GM20000 (cell line): ENCODE measurements at regions not wholly inside any gene's neighbourhood (a gene's known extent, or its start where the extent isn't known, plus 50 kb on each side); places are given as distances from the start of the nearest gene placed in this dataset.
"Not testable (repeated sequence)": the region's sequence is repeated elsewhere in the genome, so short reads cannot be mapped to it uniquely, and the experiment has no call there.

Experiments
- DNase-seq: peaks from one replicate; pipeline ENCODE4 v3.0.0; 2012; ENCODE audit warnings: low spot score
- TF ChIP-seq, protein P1 (sequence below): IDR thresholded peaks from 2 replicates; pipeline ENCODE4 v1.5.1; 2012; ENCODE audit warnings: mild to moderate bottlenecking, control low read depth; ENCODE audit errors: extremely low read depth, missing control alignments

DNA sequence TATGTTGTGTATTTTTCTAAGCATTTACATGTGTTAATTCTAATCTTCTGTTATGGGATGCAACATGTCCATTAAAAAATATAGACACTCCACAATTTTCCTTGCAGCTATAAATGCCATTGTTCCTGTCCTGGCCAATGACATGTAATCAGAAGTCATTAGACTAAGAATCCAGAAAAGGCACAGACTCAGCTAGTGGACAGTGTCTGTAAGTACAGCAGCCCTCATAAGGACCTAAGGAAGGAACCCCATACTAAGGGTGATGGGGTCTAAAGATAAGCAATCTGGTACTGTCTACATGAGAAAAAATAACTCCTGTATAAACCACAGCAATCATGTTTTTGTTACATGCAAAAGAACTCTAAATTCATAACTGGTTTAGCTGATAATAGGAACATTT is 115.9 kb downstream of the GPR85 start:
- TF ChIP-seq, protein P1, sequence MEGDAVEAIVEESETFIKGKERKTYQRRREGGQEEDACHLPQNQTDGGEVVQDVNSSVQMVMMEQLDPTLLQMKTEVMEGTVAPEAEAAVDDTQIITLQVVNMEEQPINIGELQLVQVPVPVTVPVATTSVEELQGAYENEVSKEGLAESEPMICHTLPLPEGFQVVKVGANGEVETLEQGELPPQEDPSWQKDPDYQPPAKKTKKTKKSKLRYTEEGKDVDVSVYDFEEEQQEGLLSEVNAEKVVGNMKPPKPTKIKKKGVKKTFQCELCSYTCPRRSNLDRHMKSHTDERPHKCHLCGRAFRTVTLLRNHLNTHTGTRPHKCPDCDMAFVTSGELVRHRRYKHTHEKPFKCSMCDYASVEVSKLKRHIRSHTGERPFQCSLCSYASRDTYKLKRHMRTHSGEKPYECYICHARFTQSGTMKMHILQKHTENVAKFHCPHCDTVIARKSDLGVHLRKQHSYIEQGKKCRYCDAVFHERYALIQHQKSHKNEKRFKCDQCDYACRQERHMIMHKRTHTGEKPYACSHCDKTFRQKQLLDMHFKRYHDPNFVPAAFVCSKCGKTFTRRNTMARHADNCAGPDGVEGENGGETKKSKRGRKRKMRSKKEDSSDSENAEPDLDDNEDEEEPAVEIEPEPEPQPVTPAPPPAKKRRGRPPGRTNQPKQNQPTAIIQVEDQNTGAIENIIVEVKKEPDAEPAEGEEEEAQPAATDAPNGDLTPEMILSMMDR, result no peak
- no peak for DNase-seq

DNA sequence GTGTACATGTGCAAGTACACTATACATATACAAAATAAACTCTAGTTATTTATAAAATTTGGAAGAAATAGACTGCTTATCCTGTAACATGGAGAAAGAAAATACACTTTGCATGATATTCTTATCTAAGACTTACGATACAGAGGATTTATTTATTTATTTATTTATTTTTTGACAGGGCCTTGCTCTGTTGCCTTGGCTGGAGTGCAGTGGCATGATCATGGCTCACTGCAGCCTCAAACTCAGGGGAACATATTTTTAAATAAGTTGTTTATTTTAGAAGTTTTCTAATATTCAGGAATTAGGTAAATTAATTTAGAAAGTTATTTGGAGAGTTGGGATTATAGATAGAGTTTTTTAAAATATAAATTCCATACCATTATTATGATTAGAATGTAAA is 116.7 kb downstream of the GPR85 start:
- no peak for DNase-seq
- TF ChIP-seq, protein P1, result no peak

DNA sequence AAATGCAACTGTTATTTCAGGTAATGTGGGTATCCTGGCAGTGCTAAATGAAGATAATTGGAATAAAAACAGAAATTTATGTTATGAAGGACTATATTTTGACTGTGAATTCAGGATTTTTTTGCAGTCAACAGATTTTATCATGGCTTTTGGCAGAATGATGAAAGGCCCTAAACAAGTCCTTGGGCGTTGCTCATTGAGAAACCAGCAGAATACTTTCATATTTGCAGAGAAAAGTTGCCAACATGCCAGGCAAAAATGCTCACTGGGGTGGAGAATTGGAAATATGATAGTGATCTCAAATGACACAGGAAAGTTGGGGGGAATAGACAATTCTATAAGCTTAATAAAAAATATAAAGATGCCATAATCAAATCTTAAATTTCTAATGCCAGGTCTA is 121.1 kb downstream of the GPR85 start:
- no peak for DNase-seq
- TF ChIP-seq, protein P1, result no peak

DNA sequence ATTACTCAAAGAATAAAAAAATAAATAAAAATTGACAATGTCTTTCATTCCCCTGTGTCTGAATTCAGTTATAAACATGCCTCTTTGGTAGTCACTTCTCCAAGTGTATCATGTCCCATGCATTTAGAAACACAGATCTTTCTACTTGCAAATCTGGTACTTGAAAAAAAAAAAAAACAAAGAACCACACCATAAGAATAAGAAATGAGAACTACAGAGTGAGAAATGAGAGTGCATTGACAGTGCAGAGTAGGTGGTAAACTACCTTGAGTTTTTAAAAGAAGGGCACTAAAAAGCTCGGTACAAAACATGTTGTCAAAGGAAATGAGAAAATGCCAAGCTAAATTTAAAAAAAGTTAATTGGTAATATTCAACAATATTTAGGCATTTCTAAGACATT is 123.0 kb downstream of the GPR85 start:
- DNase-seq, result no peak
- TF ChIP-seq, protein P1, result no peak

DNA sequence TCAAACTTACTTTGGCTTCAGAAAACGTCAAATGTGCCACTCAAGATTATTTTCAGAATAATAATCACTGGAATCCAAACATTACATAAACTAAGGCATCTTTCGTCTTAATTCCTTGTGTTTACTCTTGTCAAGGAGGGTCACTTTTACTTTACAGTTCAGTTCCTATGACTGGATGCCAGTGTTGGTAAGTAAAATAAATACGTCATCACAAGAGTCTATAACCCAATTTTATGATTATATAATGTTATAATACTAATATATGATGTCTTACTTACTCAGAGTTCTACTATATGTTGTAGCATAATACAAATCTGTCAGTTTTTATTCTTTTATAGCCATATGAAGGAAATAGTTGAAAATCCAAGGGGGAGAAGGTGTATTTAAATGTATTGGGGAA is 123.8 kb downstream of the GPR85 start:
- DNase-seq, result no peak
- TF ChIP-seq, protein P1, result no peak

DNA sequence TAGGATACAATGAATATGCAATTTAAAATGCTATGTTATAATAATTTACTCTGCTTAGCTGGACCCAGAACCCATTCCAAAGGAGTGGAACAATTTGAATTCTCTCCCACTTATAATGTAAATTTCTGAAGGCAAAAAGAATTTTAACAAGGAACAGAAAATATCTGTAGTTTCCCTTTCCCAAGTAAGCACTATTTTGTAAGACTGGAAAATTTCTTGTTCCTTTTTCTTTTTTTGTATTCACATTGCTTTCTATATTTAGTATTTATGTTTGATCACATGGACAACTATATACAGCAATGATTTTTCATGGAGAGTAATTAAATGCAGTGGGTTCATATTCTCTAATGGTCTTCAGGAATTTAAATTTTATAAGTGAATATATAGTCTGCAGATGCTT is 127.4 kb downstream of the GPR85 start:
- DNase-seq, result no peak
- TF ChIP-seq, protein P1, result no peak

DNA sequence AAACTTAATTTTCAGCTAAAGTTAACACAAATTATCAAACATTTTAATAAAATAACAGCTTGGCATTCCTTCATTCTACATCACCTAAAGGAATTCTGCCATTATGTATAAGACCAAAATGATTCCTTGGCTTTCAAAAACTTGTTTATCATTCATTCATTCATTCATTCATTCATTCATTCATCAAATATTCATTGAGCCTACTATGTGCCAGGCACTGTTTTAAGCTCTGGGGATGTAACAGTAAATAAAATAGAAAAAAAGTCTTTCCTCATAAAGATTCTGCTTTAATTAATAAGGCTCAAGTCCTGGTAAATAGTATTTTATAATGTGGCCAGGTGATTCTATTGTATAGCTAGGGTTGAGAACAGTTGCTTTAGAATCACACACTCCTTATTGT is 127.9 kb downstream of the GPR85 start:
- TF ChIP-seq, protein P1, result no peak
- DNase-seq, result no peak

DNA sequence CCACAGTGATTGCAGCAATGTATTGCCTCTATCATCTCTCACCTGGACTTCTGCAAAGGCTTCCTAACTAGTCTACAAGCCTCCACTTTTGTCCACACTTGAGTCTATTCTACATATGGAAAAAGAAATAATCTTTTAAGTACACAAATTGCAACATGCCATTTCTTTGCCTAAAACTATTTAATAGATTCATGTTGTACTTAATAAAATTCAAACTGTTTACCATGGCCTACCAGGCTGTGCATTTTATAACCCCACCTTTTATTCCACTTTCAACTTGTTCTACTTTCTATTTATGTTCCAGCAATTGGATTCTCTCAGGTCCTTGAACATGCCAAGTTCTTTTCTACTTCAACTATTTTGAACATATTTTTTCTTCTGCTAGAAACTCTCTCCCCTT is 128.7 kb downstream of the GPR85 start:
- TF ChIP-seq, protein P1, result no peak
- no peak for DNase-seq

DNA sequence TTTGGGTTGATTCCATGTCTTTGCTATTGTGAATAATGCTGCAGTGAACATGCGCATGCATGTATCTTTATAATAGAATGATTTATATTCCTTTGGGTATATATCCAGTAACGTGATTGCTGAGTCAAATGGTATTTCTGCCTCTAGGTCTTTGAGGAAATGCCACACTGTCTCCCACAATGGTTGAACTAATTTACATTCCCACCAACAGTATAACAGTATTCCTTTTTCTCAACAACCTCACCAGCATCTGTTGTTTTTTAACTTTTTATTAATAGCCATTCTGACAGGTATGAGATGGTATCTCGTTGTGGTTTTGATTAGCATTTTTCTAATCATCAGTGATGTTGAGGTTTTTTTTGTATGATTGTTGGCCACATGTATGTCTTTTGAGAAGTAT is 133.6 kb downstream of the GPR85 start:
- DNase-seq, result not testable (repeated sequence)
